Muscle of leg (tissue), 3 donors: ENCODE measurements at regions not wholly inside any gene's neighbourhood (a gene's known extent, or its start where the extent isn't known, plus 50 kb on each side); places are given as distances from the start of the nearest gene placed in this dataset.

Source experiments
- DNase-seq: peaks from one replicate; pipeline ENCODE4 v3.0.0; 2013
- H3K27ac ChIP-seq: one replicate; pipeline ENCODE4 v1.5.1; 2013; ENCODE audit warnings: mild to moderate bottlenecking, low read length, control low read depth
- H3K27me3 ChIP-seq: one replicate; pipeline ENCODE4 v1.6.1; 2013; ENCODE audit warnings: low read length; ENCODE audit not compliant: control insufficient read depth, insufficient read depth
- H3K36me3 ChIP-seq: one replicate; pipeline ENCODE4 v1.6.1; 2013; ENCODE audit warnings: low read length; ENCODE audit not compliant: control insufficient read depth, insufficient read depth
- H3K4me1 ChIP-seq: one replicate; pipeline ENCODE4 v1.6.1; 2013; ENCODE audit warnings: low read length; ENCODE audit not compliant: control insufficient read depth, insufficient read depth
- H3K4me3 ChIP-seq: one replicate; pipeline ENCODE4 v1.5.1; 2013; ENCODE audit warnings: low read length, control low read depth
- H3K9me3 ChIP-seq: replicated peaks from 2 replicates; pipeline ENCODE4 v1.6.1; 2013; ENCODE audit warnings: low read depth, low read length; ENCODE audit not compliant: control insufficient read depth
- WGBS: methylation state at CpG from one replicate; pipeline ENCODE4 v1.1.5; 2013; ENCODE audit warnings: missing lambda C conversion rate; ENCODE audit not compliant: insufficient coverage; 5-methylcytosine and 5-hydroxymethylcytosine counted together

- no peak overlapping the region for H3K4me3 ChIP-seq
- H3K9me3 ChIP-seq = no peaks in the 10 kb centered on the region
- no peaks in the 10 kb centered on the region for H3K36me3 ChIP-seq
- no peak overlapping the region for H3K27ac ChIP-seq
- no peak for DNase-seq
- H3K27me3 ChIP-seq = no peaks in the 10 kb centered on the region
- 40% methylated on average over 1 of the region's 3 CpGs for WGBS
- no peaks in the 10 kb centered on the region for H3K4me1 ChIP-seq
These were observed 105.5 kb upstream of the CPLX2 start for GRCh38 chr5:175765858-175766257.

GRCh38 chr5:175766963-175767362 is 104.4 kb upstream of the CPLX2 start:
- H3K27me3 ChIP-seq = peaks cover 3% of the 10 kb centered on the region
- H3K36me3 ChIP-seq = no peaks in the 10 kb centered on the region
- H3K27ac ChIP-seq = no peak overlapping the region
- H3K9me3 ChIP-seq = no peaks in the 10 kb centered on the region
- no peaks in the 10 kb centered on the region for H3K4me1 ChIP-seq
- H3K4me3 ChIP-seq = no peak overlapping the region
- WGBS = no CpG with 5 or more reads among the region's 2 CpGs
- DNase-seq = no peak

- no peak for DNase-seq
- Histone ChIP-seq H3K4me1 (no peaks in the 10 kb centered on the region), H3K4me3 (no peak overlapping the region), H3K36me3 (no peaks in the 10 kb centered on the region), H3K9me3 (no peaks in the 10 kb centered on the region), H3K27ac (no peak overlapping the region), H3K27me3 (peaks cover 34% of the 10 kb centered on the region)
- WGBS = 5% methylated on average over 46 of the region's 50 CpGs
These were observed 98.4 kb upstream of the CPLX2 start for GRCh38 chr5:175772747-175773533.

- Histone ChIP-seq H3K27ac (no peak overlapping the region), H3K9me3 (no peaks in the 10 kb centered on the region), H3K27me3 (peaks cover 34% of the 10 kb centered on the region), H3K4me3 (no peak overlapping the region), H3K36me3 (no peaks in the 10 kb centered on the region), H3K4me1 (no peaks in the 10 kb centered on the region)
- no peak for DNase-seq
- 14% methylated on average over 8 of the region's 12 CpGs for WGBS
These were observed 97.8 kb upstream of the CPLX2 start for GRCh38 chr5:175773534-175774070.

- peaks cover 34% of the 10 kb centered on the region for H3K27me3 ChIP-seq
- H3K4me3 ChIP-seq = no peak overlapping the region
- H3K36me3 ChIP-seq = no peaks in the 10 kb centered on the region
- H3K9me3 ChIP-seq = no peaks in the 10 kb centered on the region
- H3K4me1 ChIP-seq = no peaks in the 10 kb centered on the region
- no peak for DNase-seq
- 90% methylated on average over 3 of the region's 7 CpGs for WGBS
- H3K27ac ChIP-seq = no peak overlapping the region
These were observed 96.0 kb upstream of the CPLX2 start for GRCh38 chr5:175775416-175775815.

- Histone ChIP-seq H3K36me3 (no peaks in the 10 kb centered on the region), H3K4me3 (no peak overlapping the region), H3K9me3 (no peaks in the 10 kb centered on the region), H3K27me3 (peaks cover 11% of the 10 kb centered on the region), H3K27ac (no peak overlapping the region), H3K4me1 (no peaks in the 10 kb centered on the region)
- 73% methylated on average over 5 of the region's 7 CpGs for WGBS
- DNase-seq = peak; percentile 24
These were observed 92.4 kb upstream of the CPLX2 start for GRCh38 chr5:175778951-175779503.

- no peak overlapping the region for H3K4me3 ChIP-seq
- H3K27ac ChIP-seq = no peak overlapping the region
- no peak for DNase-seq
- H3K27me3 ChIP-seq = no peaks in the 10 kb centered on the region
- no peaks in the 10 kb centered on the region for H3K36me3 ChIP-seq
- H3K4me1 ChIP-seq = no peaks in the 10 kb centered on the region
- H3K9me3 ChIP-seq = no peaks in the 10 kb centered on the region
These were observed 87.6 kb upstream of the CPLX2 start for GRCh38 chr5:175783739-175784138.

- H3K4me1 ChIP-seq = no peaks in the 10 kb centered on the region
- 40% methylated on average over 1 of the region's 1 CpG for WGBS
- H3K27ac ChIP-seq = no peak overlapping the region
- no peaks in the 10 kb centered on the region for H3K36me3 ChIP-seq
- H3K9me3 ChIP-seq = no peaks in the 10 kb centered on the region
- H3K27me3 ChIP-seq = no peaks in the 10 kb centered on the region
- DNase-seq = no peak
- H3K4me3 ChIP-seq = no peak overlapping the region
These were observed 87.1 kb upstream of the CPLX2 start for GRCh38 chr5:175784230-175784629.

GRCh38 chr5:175785681-175786080 is 85.7 kb upstream of the CPLX2 start:
- Histone ChIP-seq H3K9me3 (no peaks in the 10 kb centered on the region), H3K4me1 (no peaks in the 10 kb centered on the region), H3K27me3 (no peaks in the 10 kb centered on the region), H3K27ac (no peak overlapping the region), H3K36me3 (no peaks in the 10 kb centered on the region), H3K4me3 (no peak overlapping the region)
- no peak for DNase-seq

- Histone ChIP-seq H3K36me3 (no peaks in the 10 kb centered on the region), H3K27me3 (no peaks in the 10 kb centered on the region), H3K4me1 (no peaks in the 10 kb centered on the region), H3K27ac (no peak overlapping the region), H3K4me3 (no peak overlapping the region), H3K9me3 (no peaks in the 10 kb centered on the region)
- DNase-seq = no peak
- WGBS = 88% methylated on average over 3 of the region's 9 CpGs
These were observed 83.1 kb upstream of the CPLX2 start for GRCh38 chr5:175788155-175788787.
